Right lobe of liver (tissue), 4 donors: ENCODE measurements at regions not wholly inside any gene's neighbourhood (a gene's known extent, or its start where the extent isn't known, plus 50 kb on each side); places are given as distances from the start of the nearest gene placed in this dataset.

Source experiments
- CTCF ChIP-seq, 4 donors: fragments of 200-600 bp in 3 of 4; fragments of 450-650 bp in 1 of 4; IDR thresholded peaks; one replicate each; pipeline versions ENCODE4 v1.5.1 to v1.8.0; 2016 to 2022; ENCODE audit warnings: antibody characterized with exemption in 4 of 4, mild to moderate bottlenecking in 2 of 4
- POLR2A ChIP-seq: fragments of 450-650 bp; IDR thresholded peaks from one replicate; pipeline ENCODE4 v1.6.1; 2017; ENCODE audit warnings: antibody characterized with exemption, mild to moderate bottlenecking
- donor health status: DM: no; HTN: no; CAD: no.
- donor health status: DM: no; HTN: no; CAD: no.
- donor health status: DM: no; HTN: yes; CAD: no.

GRCh38 chr6:105458084-105458483 lies 55.2 kb upstream of the PREP start:
- TF ChIP-seq CTCF (IDR thresholded peaks at IDR 0.05) (no peak), POLR2A (no peak)
